K562 (cell line): ENCODE measurements at regions not wholly inside any gene's neighbourhood (a gene's known extent, or its start where the extent isn't known, plus 50 kb on each side); places are given as distances from the start of the nearest gene placed in this dataset.

Source experiments
- ATAC-seq: fragments of 200-7000 bp; cut with Tn5 transposase; 3 replicates; pipeline ENCODE4 v1.9.1; 2020; ENCODE audit warnings: moderate library complexity
- BruUV-seq: library from RNA; stranded (reverse); fragments of 400-500 nt; replicated peaks from 2 replicates; lab custom pipeline; 2021; lab: Mats Ljungman, UMichigan
- CTCF ChIA-PET: fragments of 300-600 bp; formaldehyde crosslinking; extraction: SDS; loops from one replicate; lab custom pipeline; 2021; ENCODE audit warnings: low intra/inter-chr PET ratio; lab: Yijun Ruan, JAX
- POLR2A ChIA-PET: fragments of 300-600, 350-650 bp; sonication (Branson Sonifier 250); formaldehyde crosslinking; extraction: SDS; loops from one replicate; lab custom pipeline; 2021; ENCODE audit warnings: antibody characterized with exemption, inconsistent platforms; lab: Yijun Ruan, JAX
- DNase-seq, 4 experiments: peaks; one replicate each; pipeline versions ENCODE4 v3.0.0 to v3.0.0-alpha.2; 2011 to 2018; ENCODE audit warnings: low spot score in 3 of 4, mixed read lengths in 3 of 4; ENCODE audit errors: extremely low read depth in 1 of 4
- FAIRE-seq: peaks from 2 replicates; lab custom pipeline; 2011; peaks lifted over from hg19 to GRCh38; lab: Jason Lieb, UNC
- H2AFZ ChIP-seq: 2 replicates; pipeline ENCODE4 v1.6.0; 2011; ENCODE audit warnings: low read depth, low read length, control low read depth, inconsistent platforms
- H3K27ac ChIP-seq: fragments of 200-600 bp; 3 replicates; pipeline ENCODE4 v1.8.0; 2011; ENCODE audit warnings: low read depth, mild to moderate bottlenecking, control low read depth, inconsistent platforms, low read length, moderate library complexity, mixed read lengths; ENCODE audit errors: extremely low read depth
- H3K27me3 ChIP-seq, 2 experiments: fragments of 300-600 bp in 1 of 2; 2 replicates in 1 of 2; 3 replicates in 1 of 2; pipeline versions ENCODE4 v1.6.0 to v1.8.0; 2011; ENCODE audit warnings: inconsistent platforms in 2 of 2, low read length in 2 of 2, mild to moderate bottlenecking in 1 of 2, mixed read lengths in 1 of 2, moderate library complexity in 1 of 2; ENCODE audit not compliant: control insufficient read depth in 2 of 2, insufficient read depth in 2 of 2
- H3K36me3 ChIP-seq: fragments of 300-600 bp; 3 replicates; pipeline ENCODE4 v1.8.0; 2011; ENCODE audit warnings: mild to moderate bottlenecking, low read length, inconsistent platforms; ENCODE audit not compliant: control insufficient read depth, insufficient read depth
- H3K4me1 ChIP-seq, 2 experiments: fragments of 200-600 bp in 1 of 2; replicated peaks in 1 of 2; 2 replicates in 1 of 2; 3 replicates in 1 of 2; pipeline versions ENCODE4 v1.5.1 to v1.8.0; 2011; ENCODE audit warnings: inconsistent platforms in 2 of 2, low read length in 2 of 2, mild to moderate bottlenecking in 1 of 2, mixed read lengths in 1 of 2, moderate library complexity in 1 of 2; ENCODE audit not compliant: control insufficient read depth in 2 of 2, insufficient read depth in 2 of 2
- H3K4me2 ChIP-seq: 2 replicates; pipeline ENCODE4 v1.6.1; 2011; ENCODE audit warnings: low read length, control low read depth, inconsistent platforms, mixed read lengths; ENCODE audit not compliant: insufficient read depth
- H3K4me3 ChIP-seq: fragments of 200-600 bp; sonication (generic), shearing (Covaris generic); 2 replicates; pipeline ENCODE4 v1.5.1; 2016; ENCODE audit warnings: control low read depth, inconsistent platforms
- H3K79me2 ChIP-seq: fragments of 200-600 bp; 3 replicates; pipeline ENCODE4 v1.8.0; 2011; ENCODE audit warnings: low read length, inconsistent platforms; ENCODE audit not compliant: control insufficient read depth, insufficient read depth
- H3K9ac ChIP-seq, 2 experiments: 2 replicates each; pipeline versions ENCODE4 v1.6.0 to v1.6.1; 2011; ENCODE audit warnings: low read depth in 2 of 2, low read length in 2 of 2, control low read depth in 1 of 2, inconsistent platforms in 1 of 2, mild to moderate bottlenecking in 1 of 2, mixed read lengths in 1 of 2; ENCODE audit not compliant: insufficient read depth in 1 of 2
- H3K9me1 ChIP-seq: one replicate; pipeline ENCODE4 v1.6.0; 2011; ENCODE audit warnings: inconsistent platforms, mild to moderate bottlenecking, low read length, moderate library complexity; ENCODE audit not compliant: control insufficient read depth, insufficient read depth
- H3K9me3 ChIP-seq: replicated peaks from 2 replicates; pipeline ENCODE4 v1.5.1; 2011; ENCODE audit warnings: low read depth, low read length, inconsistent platforms; ENCODE audit not compliant: control insufficient read depth, insufficient read depth
- H4K20me1 ChIP-seq: replicated peaks from 2 replicates; pipeline ENCODE4 v1.6.1; 2011; ENCODE audit warnings: low read length, inconsistent platforms, mixed read lengths; ENCODE audit not compliant: control insufficient read depth, insufficient read depth
- ADNP ChIP-seq: fragments of 200-800 bp; sonication (Bioruptor generic); IDR thresholded peaks from 2 replicates; pipeline ENCODE4 v1.6.1; 2016; ENCODE audit warnings: missing genetic modification characterization, missing compliant biosample characterization
- ARID2 ChIP-seq: fragments of 450-650 bp; IDR thresholded peaks from 2 replicates; pipeline ENCODE4 v1.6.1; 2017; ENCODE audit warnings: antibody characterized with exemption, mild to moderate bottlenecking
- HNRNPUL1 ChIP-seq: fragments of 200-400 bp; formaldehyde crosslinking; IDR thresholded peaks from 2 replicates; pipeline ENCODE4 v1.6.1; 2017; ENCODE audit warnings: low read length
- MLX ChIP-seq, 2 experiments: fragments of 450-650 bp in 1 of 2; sonication (generic) in 1 of 2; formaldehyde crosslinking; conservative IDR thresholded peaks; 2 replicates each; pipeline versions ENCODE4 v1.4.0 to v1.8.1; 2020 to 2022; ENCODE audit warnings: mild to moderate bottlenecking in 1 of 2, missing genetic modification reagents in 1 of 2
- MTA3 ChIP-seq: fragments of 450-650 bp; formaldehyde crosslinking; IDR thresholded peaks from 2 replicates; pipeline ENCODE4 v1.6.1; 2017; ENCODE audit warnings: mild to moderate bottlenecking, borderline replicate concordance
- NCOA2 ChIP-seq, 2 experiments: fragments of 450-650 bp; IDR thresholded peaks; 2 replicates each; pipeline ENCODE4 v1.6.1; 2018; ENCODE audit warnings: mild to moderate bottlenecking in 2 of 2, moderate library complexity in 1 of 2; ENCODE audit not compliant: partially characterized antibody in 2 of 2
- OTX1 ChIP-seq: fragments of 450-650 bp; formaldehyde crosslinking; IDR thresholded peaks from 2 replicates; pipeline ENCODE4 v1.4.0; 2022; ENCODE audit warnings: mild to moderate bottlenecking
- PML ChIP-seq: IDR thresholded peaks from 2 replicates; pipeline ENCODE4 v1.6.1; 2012; ENCODE audit warnings: low read length, inconsistent platforms
- PPARD ChIP-seq: fragments of 250-450 bp; sonication (Bioruptor Pico); IDR thresholded peaks from 2 replicates; pipeline ENCODE4 v1.8.0; 2022; ENCODE audit warnings: inconsistent platforms, mild to moderate bottlenecking, moderate library complexity
- SMAD2 ChIP-seq: fragments of 150-350 bp; IDR thresholded peaks from 2 replicates; pipeline ENCODE4 v1.6.1; 2014; ENCODE audit warnings: low read depth, mild to moderate bottlenecking, low read length
- SMARCA5 ChIP-seq: fragments of 450-650 bp; IDR thresholded peaks from 2 replicates; pipeline ENCODE4 v1.6.1; 2016
- SPI1 ChIP-seq: IDR thresholded peaks from 2 replicates; pipeline ENCODE4 v1.6.1; 2011; ENCODE audit warnings: low read depth, low read length, control low read depth, borderline replicate concordance
- SRF ChIP-seq, 2 experiments: fragments of 250-450, 450-650 bp in 1 of 2; sonication (Bioruptor Pico) in 1 of 2; sonication (generic) in 1 of 2; formaldehyde crosslinking; IDR thresholded peaks; 2 replicates each; pipeline versions ENCODE4 v1.5.0 to v1.5.1; 2020 to 2022; ENCODE audit warnings: mild to moderate bottlenecking in 1 of 2, missing genetic modification reagents in 1 of 2
- TARDBP ChIP-seq: fragments of 450-650 bp; IDR thresholded peaks from 2 replicates; pipeline ENCODE4 v1.6.1; 2016
- WGBS: fragments of 100-300 bp; shearing (Covaris generic); methylation state at CpG from one replicate; pipeline ENCODE4 v1.1.6; 2016; ENCODE audit warnings: low coverage, mixed read lengths; ENCODE audit not compliant: insufficient coverage; ENCODE audit errors: missing lambda C conversion rate; 5-methylcytosine and 5-hydroxymethylcytosine counted together
- in situ Hi-C: fragments of 300-500 bp; cut with MboI; formaldehyde crosslinking; loops from 4 replicates; pipeline ENCODE4 v1.15.0; 2018; ENCODE audit warnings: inconsistent platforms, mixed read lengths
- intact Hi-C: fragments of 100-400 bp; cut with micrococcal nuclease; formaldehyde crosslinking; loops from 2 replicates; pipeline ENCODE4 v1.14.2; 2022
- TF ChIP-seq, protein P1 (sequence below): sonication (generic); formaldehyde crosslinking; IDR thresholded peaks from 2 replicates; pipeline ENCODE4 v1.5.0; 2020; ENCODE audit warnings: missing genetic modification reagents

GRCh38 chr2:151191001-151191400 lies 70.7 kb downstream of the RBM43 start:
- H3K4me3 ChIP-seq: no peak overlapping the region
- WGBS: 0% methylated on average over 2 of the region's 2 CpGs
- no peak overlapping the region for H3K4me2 ChIP-seq
- intact Hi-C loops: no loop called here
- H4K20me1 ChIP-seq: no peaks in the 10 kb centered on the region
- H3K9ac ChIP-seq: no peak overlapping the region
- DNase-seq: no peak
- no peaks in the 10 kb centered on the region for H3K9me3 ChIP-seq
- ChIA-PET POLR2A (interaction anchor here (1.1 kb wide), 1 partner anchor 14 kb away, joined by 3 read pairs; no protein-coding TSS in a partner anchor), CTCF (no interaction called here)
- no peaks in the 10 kb centered on the region for H3K79me2 ChIP-seq
- no peaks in the 10 kb centered on the region for H3K27me3 ChIP-seq
- no peaks in the 10 kb centered on the region for H3K9me1 ChIP-seq
- no TSS peak for BruUV-seq
- no peaks in the 10 kb centered on the region for H3K4me1 ChIP-seq
- TF ChIP-seq TARDBP: no peak
- TF ChIP-seq ARID2: no peak
- no peak for TF ChIP-seq HNRNPUL1
- TF ChIP-seq SPI1: no peak
- TF ChIP-seq SMARCA5: no peak
- TF ChIP-seq SRF (CRISPR knock-in tag; IDR thresholded peaks at IDR 0.05): no peak
- TF ChIP-seq MTA3: no peak
- no peak for TF ChIP-seq MLX (CRISPR knock-in tag; conservative IDR thresholded peaks at IDR 0.05)
- no peak for TF ChIP-seq ADNP (tag)
- TF ChIP-seq SMAD2: no peak
- TF ChIP-seq NCOA2 (IDR thresholded peaks at IDR 0.05; ENCODE audit: partially characterized antibody in 2 of 2): no peak
- TF ChIP-seq PPARD (CRISPR knock-in tag): no peak
- no peak for TF ChIP-seq PML
- TF ChIP-seq OTX1 (CRISPR knock-in tag): no peak
- TF ChIP-seq, protein P1, sequence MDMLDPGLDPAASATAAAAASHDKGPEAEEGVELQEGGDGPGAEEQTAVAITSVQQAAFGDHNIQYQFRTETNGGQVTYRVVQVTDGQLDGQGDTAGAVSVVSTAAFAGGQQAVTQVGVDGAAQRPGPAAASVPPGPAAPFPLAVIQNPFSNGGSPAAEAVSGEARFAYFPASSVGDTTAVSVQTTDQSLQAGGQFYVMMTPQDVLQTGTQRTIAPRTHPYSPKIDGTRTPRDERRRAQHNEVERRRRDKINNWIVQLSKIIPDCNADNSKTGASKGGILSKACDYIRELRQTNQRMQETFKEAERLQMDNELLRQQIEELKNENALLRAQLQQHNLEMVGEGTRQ (CRISPR knock-in tag): no peak
- H2AFZ ChIP-seq: no peak overlapping the region
- no peak for FAIRE-seq
- H3K36me3 ChIP-seq: no peaks in the 10 kb centered on the region
- in situ Hi-C loops: no loop called here
- ATAC-seq: no peak
- H3K27ac ChIP-seq: no peak overlapping the region
